HepG2 (cell line): ENCODE measurements at regions not wholly inside any gene's neighbourhood (a gene's known extent, or its start where the extent isn't known, plus 50 kb on each side); places are given as distances from the start of the nearest gene placed in this dataset.

ENCODE experiments used
- ATAC-seq: fragments of 200-7000 bp; cut with Tn5 transposase; 3 replicates; pipeline ENCODE4 v1.9.1; 2020; ENCODE audit warnings: mild to moderate bottlenecking, moderate library complexity
- BruUV-seq: library from RNA; stranded (reverse); fragments of 400-500 nt; replicated peaks from 2 replicates; lab custom pipeline; 2021; lab: Mats Ljungman, UMichigan
- CTCF ChIA-PET: fragments of 300-600 bp; formaldehyde crosslinking; extraction: SDS; loops from one replicate; lab custom pipeline; 2021; ENCODE audit warnings: low total read pairs, inconsistent platforms, low intra/inter-chr PET ratio; lab: Yijun Ruan, JAX
- POLR2A ChIA-PET: fragments of 350-600 bp; sonication (Branson Sonifier 250); formaldehyde crosslinking; loops from one replicate; lab custom pipeline; 2020; ENCODE audit warnings: antibody characterized with exemption, inconsistent platforms; lab: Yijun Ruan, JAX
- DNase-seq: peaks from one replicate; pipeline ENCODE4 v3.0.0-alpha.2; 2015; ENCODE audit warnings: low spot score
- FAIRE-seq: peaks from 3 replicates; lab custom pipeline; 2011; peaks lifted over from hg19 to GRCh38; lab: Jason Lieb, UNC
- H2AFZ ChIP-seq: one replicate; pipeline ENCODE4 v1.6.1; 2011; ENCODE audit warnings: low read length, inconsistent platforms
- H3K27ac ChIP-seq: fragments of 300-600 bp; 3 replicates; pipeline ENCODE4 v1.8.0; 2011; ENCODE audit warnings: mixed run types, mild to moderate bottlenecking, mixed read lengths, low read length, inconsistent platforms; ENCODE audit not compliant: insufficient read depth; ENCODE audit errors: extremely low read length
- H3K27me3 ChIP-seq, 2 experiments: fragments of 200-600 bp in 1 of 2; 2 replicates in 1 of 2; 3 replicates in 1 of 2; pipeline versions ENCODE4 v1.6.0 to v1.8.0; 2011; ENCODE audit warnings: low read length in 2 of 2, mild to moderate bottlenecking in 2 of 2, moderate library complexity in 2 of 2, inconsistent platforms in 1 of 2; ENCODE audit not compliant: insufficient read depth in 2 of 2, control insufficient read depth in 1 of 2
- H3K36me3 ChIP-seq, 2 experiments: fragments of 200-600 bp in 1 of 2; replicated peaks in 1 of 2; 2 replicates in 1 of 2; 3 replicates in 1 of 2; pipeline versions ENCODE4 v1.5.1 to v1.8.0; 2011; ENCODE audit warnings: low read length in 2 of 2, inconsistent platforms in 1 of 2; ENCODE audit not compliant: insufficient read depth in 2 of 2, control insufficient read depth in 1 of 2
- H3K4me1 ChIP-seq: 2 replicates; pipeline ENCODE4 v1.5.1; 2012; ENCODE audit warnings: low read length, inconsistent platforms; ENCODE audit not compliant: insufficient read depth
- H3K4me2 ChIP-seq: 2 replicates; pipeline ENCODE4 v1.6.0; 2011; ENCODE audit warnings: low read depth, low read length, inconsistent platforms
- H3K4me3 ChIP-seq, 3 experiments: fragments of 200-600 bp in 1 of 3; sonication (generic), shearing (Covaris generic) in 1 of 3; replicated peaks in 1 of 3; 2 replicates each; pipeline ENCODE4 v1.5.1; 2011 to 2016; ENCODE audit warnings: low read length in 3 of 3, inconsistent platforms in 2 of 3, low read depth in 2 of 3, mild to moderate bottlenecking in 2 of 3, control low read depth in 1 of 3, mixed read lengths in 1 of 3; ENCODE audit not compliant: insufficient read depth in 1 of 3
- H3K79me2 ChIP-seq: one replicate; pipeline ENCODE4 v1.6.1; 2011; ENCODE audit warnings: low read length, inconsistent platforms; ENCODE audit not compliant: insufficient read depth
- H3K9ac ChIP-seq: 2 replicates; pipeline ENCODE4 v1.6.0; 2011; ENCODE audit warnings: mild to moderate bottlenecking, low read depth, low read length, inconsistent platforms; ENCODE audit not compliant: insufficient read depth
- H3K9me3 ChIP-seq: 2 replicates; pipeline ENCODE4 v1.5.1; 2012; ENCODE audit warnings: mild to moderate bottlenecking, low read length
- H4K20me1 ChIP-seq: 2 replicates; pipeline ENCODE4 v1.6.0; 2011; ENCODE audit warnings: inconsistent platforms, mild to moderate bottlenecking, low read length, moderate library complexity; ENCODE audit not compliant: insufficient read depth
- ATF2 ChIP-seq: sonication (generic); formaldehyde crosslinking; IDR thresholded peaks from 2 replicates; pipeline ENCODE4 v1.4.0; 2020; ENCODE audit warnings: missing genetic modification reagents
- BRCA1 ChIP-seq: sonication (generic); formaldehyde crosslinking; IDR thresholded peaks from 2 replicates; pipeline ENCODE4 v1.4.0; 2020; ENCODE audit warnings: missing genetic modification reagents
- HCFC1 ChIP-seq: fragments of 150-350 bp; IDR thresholded peaks from 2 replicates; pipeline ENCODE4 v1.6.1; 2014; ENCODE audit warnings: low read depth, low read length
- HMG20B ChIP-seq: conservative IDR thresholded peaks from 2 replicates; pipeline ENCODE4 v1.6.1; 2016; ENCODE audit warnings: missing genetic modification reagents, missing compliant biosample characterization
- HNF4A ChIP-seq: sonication (generic); formaldehyde crosslinking; IDR thresholded peaks from 2 replicates; pipeline ENCODE4 v1.4.0; 2020; ENCODE audit warnings: missing genetic modification reagents
- HNF4G ChIP-seq, 2 experiments: sonication (generic) in 1 of 2; formaldehyde crosslinking in 1 of 2; IDR thresholded peaks; 2 replicates each; pipeline versions ENCODE4 v1.4.0 to v1.6.1; 2011 to 2020; ENCODE audit warnings: borderline replicate concordance in 2 of 2, low read depth in 2 of 2, mild to moderate bottlenecking in 2 of 2, low read length in 1 of 2, missing genetic modification reagents in 1 of 2, moderate library complexity in 1 of 2
- NR2F6 ChIP-seq, 2 experiments: IDR thresholded peaks; 2 replicates each; pipeline ENCODE4 v1.6.1; 2016; ENCODE audit warnings: antibody characterized with exemption in 1 of 2, mild to moderate bottlenecking in 1 of 2
- SP4 ChIP-seq: sonication (generic); formaldehyde crosslinking; IDR thresholded peaks from 2 replicates; pipeline ENCODE4 v1.8.1; 2023; ENCODE audit warnings: mild to moderate bottlenecking, missing genetic modification reagents
- STAG1 ChIP-seq: sonication (generic); formaldehyde crosslinking; IDR thresholded peaks from 2 replicates; pipeline ENCODE4 v1.4.0; 2020; ENCODE audit warnings: missing genetic modification reagents
- ZNF354B ChIP-seq: sonication (generic); formaldehyde crosslinking; IDR thresholded peaks from 2 replicates; pipeline ENCODE4 v1.8.0; 2022; ENCODE audit warnings: mild to moderate bottlenecking, missing genetic modification reagents
- WGBS: methylation state at CpG from one replicate; pipeline ENCODE4 v1.1.6; 2017; ENCODE audit warnings: low lambda C conversion rate; 5-methylcytosine and 5-hydroxymethylcytosine counted together
- in situ Hi-C: cut with HindIII; loops from 2 replicates; pipeline ENCODE4 v1.10.0; 2017; ENCODE audit warnings: low pct_unique_long_range_greater_than_20kb; ENCODE audit not compliant: extremely low pct_ligation_motif_present
- intact Hi-C: fragments of 100-400 bp; cut with micrococcal nuclease; formaldehyde crosslinking; loops from one replicate; pipeline ENCODE4 v1.10.0; 2022; ENCODE audit not compliant: unreplicated experiment
- TF ChIP-seq, protein P1 (sequence below): sonication (generic); formaldehyde crosslinking; IDR thresholded peaks from 2 replicates; pipeline ENCODE4 v1.4.0; 2020; ENCODE audit warnings: missing genetic modification reagents

DNA sequence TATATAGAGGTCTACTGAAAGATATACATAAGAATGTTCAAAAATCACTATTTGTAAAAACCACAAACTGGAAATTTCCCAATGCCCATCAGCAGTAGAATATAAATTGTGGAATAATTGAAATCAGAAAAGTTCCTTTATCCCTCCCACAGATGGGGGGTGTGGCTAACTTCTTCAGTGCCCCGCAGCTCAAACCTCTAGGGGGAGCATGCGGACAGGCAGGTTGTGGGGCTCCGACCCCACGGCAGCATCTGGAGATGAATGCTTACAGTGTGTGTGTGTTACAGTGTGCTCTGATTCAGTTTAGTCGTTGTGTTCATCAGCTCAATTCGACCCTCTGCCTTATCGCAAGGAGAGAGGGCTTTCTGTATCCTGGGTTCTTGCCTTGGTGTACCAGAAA lies 262.1 kb upstream of the LRRC7 start:
- POLR2A ChIA-PET, result no interaction called here

DNA sequence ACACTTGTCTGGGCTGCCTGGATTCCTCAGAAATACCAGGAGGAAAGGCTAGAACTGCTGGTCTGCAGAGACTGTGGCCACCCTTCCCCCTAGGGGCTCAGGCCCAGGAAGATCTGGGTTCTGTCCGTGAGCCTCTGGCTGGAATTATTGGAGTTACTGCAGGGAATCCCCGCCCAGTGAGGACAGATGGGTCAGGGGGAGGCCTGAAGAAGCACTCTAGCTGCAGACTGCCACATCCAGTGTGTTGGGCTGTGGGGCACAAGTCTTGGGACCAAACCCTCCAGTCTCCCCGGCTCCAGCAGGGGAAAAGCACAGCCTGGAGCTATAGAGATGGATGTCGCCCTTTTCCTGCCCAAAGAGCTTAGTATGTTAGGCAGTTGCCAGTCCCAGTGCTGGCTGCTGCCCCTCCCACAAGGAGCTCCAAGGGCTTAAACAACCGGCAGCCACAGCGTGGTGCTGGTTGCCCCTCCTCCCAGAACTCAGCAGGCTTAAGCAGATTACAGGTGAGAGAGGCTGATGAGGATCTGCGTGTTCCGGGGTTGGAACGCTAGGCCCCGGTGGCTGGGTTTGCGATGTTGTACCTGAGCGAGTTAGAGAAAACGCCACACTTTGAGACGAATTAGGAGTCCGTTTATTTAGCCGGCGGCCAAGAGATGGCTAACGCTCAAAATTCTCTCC lies 255.5 kb upstream of the LRRC7 start:
- FAIRE-seq, result no peak

More for the DNA sequence above, 262.1 kb upstream of the LRRC7 start:
- DNase-seq, result peak; percentile 2
- TF ChIP-seq BRCA1 (CRISPR knock-in tag), result no peak
- TF ChIP-seq HMG20B (CRISPR knock-in tag), result no peak
- TF ChIP-seq SP4 (CRISPR knock-in tag), result no peak
- TF ChIP-seq STAG1 (CRISPR knock-in tag), result peak; percentile 21; the same call in 1 of the 2 replicates
- TF ChIP-seq NR2F6 (IDR thresholded peaks at IDR 0.05), result no peak
- no peak for TF ChIP-seq NR2F6 (CRISPR knock-in tag; IDR thresholded peaks at IDR 0.05)
- BruUV-seq, result no TSS peak
- Histone ChIP-seq H3K4me3 (no peak overlapping the region), H3K9ac (no peak overlapping the region), H3K79me2 (no peaks in the 10 kb centered on the region), H4K20me1 (no peaks in the 10 kb centered on the region), H3K36me3 (no peaks in the 10 kb centered on the region), H3K4me2 (no peak overlapping the region), H3K27ac (no peak overlapping the region), H2AFZ (no peak overlapping the region), H3K9me3 (peaks cover 43% of the 10 kb centered on the region), H3K27me3 (no peaks in the 10 kb centered on the region), H3K4me1 (no peaks in the 10 kb centered on the region)
- peak; percentile 61; the same call in 2 of the 3 replicates for ATAC-seq
- no peak for FAIRE-seq
- in situ Hi-C loops, result no loop called here
- CTCF ChIA-PET, result no interaction called here
- intact Hi-C loops, result no loop called here
- no CpG with 5 or more reads among the region's 7 CpGs for WGBS

More for the DNA sequence above, 255.5 kb upstream of the LRRC7 start:
- Histone ChIP-seq H4K20me1 (no peaks in the 10 kb centered on the region), H3K4me1 (no peaks in the 10 kb centered on the region), H3K9me3 (peaks cover 54% of the 10 kb centered on the region), H3K79me2 (no peaks in the 10 kb centered on the region), H3K4me2 (no peak overlapping the region), H3K36me3 (no peaks in the 10 kb centered on the region), H3K27me3 (no peaks in the 10 kb centered on the region), H2AFZ (no peak overlapping the region), H3K4me3 (no peak overlapping the region), H3K9ac (no peak overlapping the region), H3K27ac (no peak overlapping the region)
- ChIA-PET CTCF (no interaction called here), POLR2A (no interaction called here)
- TF ChIP-seq HNF4A (CRISPR knock-in tag) (no peak), HNF4G (IDR thresholded peaks at IDR 0.05; ENCODE audit: borderline replicate concordance, low read depth, low read length) (no peak), HNF4G (CRISPR knock-in tag; IDR thresholded peaks at IDR 0.05; ENCODE audit: borderline replicate concordance, low read depth) (no peak), ZNF354B (CRISPR knock-in tag) (no peak), HCFC1 (no peak), ATF2 (CRISPR knock-in tag) (no peak)
- TF ChIP-seq, protein P1, sequence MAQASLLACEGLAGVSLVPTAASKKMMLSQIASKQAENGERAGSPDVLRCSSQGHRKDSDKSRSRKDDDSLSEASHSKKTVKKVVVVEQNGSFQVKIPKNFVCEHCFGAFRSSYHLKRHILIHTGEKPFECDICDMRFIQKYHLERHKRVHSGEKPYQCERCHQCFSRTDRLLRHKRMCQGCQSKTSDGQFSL (CRISPR knock-in tag), result no peak
- in situ Hi-C loops (no loop called here), intact Hi-C loops (no loop called here)
- 65% methylated on average over 14 of the region's 18 CpGs for WGBS
- DNase-seq (no peak), ATAC-seq (no peak)
- BruUV-seq, result no TSS peak
